ENCODE measurements at regions not wholly inside any gene's neighbourhood (a gene's known extent, or its start where the extent isn't known, plus 50 kb on each side); places are given as distances from the start of the nearest gene placed in this dataset.
A peak's percentile ranks its signal among the peaks of the same experiment; 100 is the strongest.

GRCh38 chr1:184188037-184188436, 136.5 kb downstream of the TSEN15 start:
- Histone ChIP-seq H3K79me1 (ENCODE audit: low read depth in 1 of 2, low read length in 2 of 2) (no peaks in the 10 kb centered on the region), H3K4ac (ENCODE audit: low read depth, low read length) (no peak overlapping the region), H4K5ac (ENCODE audit: low read depth, low read length) (no peak overlapping the region), H3K36me3 (ENCODE audit: control insufficient read depth, insufficient read depth, low read length) (no peaks in the 10 kb centered on the region), H3K14ac (replicated peaks; ENCODE audit: low read depth, low read length) (no peak overlapping the region), H3K9me3 (ENCODE audit: control insufficient read depth, insufficient read depth, low read length) (no peaks in the 10 kb centered on the region), H3K9ac (ENCODE audit: low read depth, low read length) (no peak overlapping the region), H2AFZ (replicated peaks; ENCODE audit: low read length, poor library complexity) (no peak overlapping the region), H3K23ac (ENCODE audit: low read depth, low read length) (no peak overlapping the region), H3K4me2 (ENCODE audit: low read depth, low read length) (no peak overlapping the region), H2AK5ac (ENCODE audit: low read depth, low read length) (no peak overlapping the region), H3K4me3 (ENCODE audit: insufficient read depth, low read depth, low read length) (no peak overlapping the region), H2BK120ac (ENCODE audit: low read depth, low read length) (no peak overlapping the region), H4K20me1 (ENCODE audit: insufficient read depth, low read length) (no peaks in the 10 kb centered on the region), H2AK9ac (replicated peaks; ENCODE audit: low read depth, low read length, poor library complexity) (no peak overlapping the region), H3K4me1 (ENCODE audit: control insufficient read depth, insufficient read depth, low read length) (peaks cover 2% of the 10 kb centered on the region), H2BK15ac (ENCODE audit: low read depth, low read length) (no peak overlapping the region), H3K27ac (ENCODE audit: insufficient read depth, low read length) (no peak overlapping the region), H3K9me1 (ENCODE audit: insufficient read depth, low read length) (no peaks in the 10 kb centered on the region), H3K18ac (ENCODE audit: low read depth, low read length) (no peak overlapping the region), H2BK20ac (ENCODE audit: low read depth, low read length) (no peak overlapping the region), H2BK5ac (ENCODE audit: low read depth, low read length, poor library complexity, severe bottlenecking) (no peak overlapping the region), H4K8ac (ENCODE audit: low read depth in 2 of 2, low read length in 2 of 2) (no peak overlapping the region), H4K91ac (ENCODE audit: insufficient read depth, low read depth, low read length) (no peak overlapping the region), H3K27me3 (ENCODE audit: control insufficient read depth, insufficient read depth, low read length) (peaks cover 6% of the 10 kb centered on the region; the same call in 1 of the 2 replicates), H3K56ac (ENCODE audit: extremely low read depth, insufficient read depth, low read length) (no peak overlapping the region)
- DNase-seq (peak; percentile 15), ATAC-seq (ENCODE audit: low read depth) (no peak; the same call in 1 of the 2 replicates)
- WGBS, 2 experiments (ENCODE audit: extremely low coverage in 2 of 2, insufficient read length in 1 of 2) = no CpG with 5 or more reads among the region's 2 CpGs
- BruUV-seq (replicated peaks) = no TSS peak
- TF ChIP-seq CHD1 (IDR thresholded peaks at IDR 0.05; ENCODE audit: low read depth, low read length) = no peak
- 0 out of 2 replicates have a peak, but pooled peaks have one; percentile 13 for TF ChIP-seq FOS (IDR thresholded peaks at IDR 0.05; ENCODE audit: low read depth, low read length)
- in situ Hi-C loops (cut with MboI; ENCODE audit: low sequenced_read_pairs) (no loop called here), dilution Hi-C loops (cut with HindIII; ENCODE audit: low sequenced_read_pairs, unreplicated experiment) (no loop called here), intact Hi-C loops (cut with micrococcal nuclease) (no loop called here)
- CTCF ChIA-PET = interaction anchor here (1.0 to 1.1 kb wide), 2 partner anchors 14 to 23 kb away, joined by 3 to 5 read pairs; no protein-coding TSS in a partner anchor
- POLR2A ChIA-PET (ENCODE audit: unreplicated experiment) = no interaction called here
